OCI-LY1 (cell line): ENCODE measurements at regions not wholly inside any gene's neighbourhood (a gene's known extent, or its start where the extent isn't known, plus 50 kb on each side); places are given as distances from the start of the nearest gene placed in this dataset.

ENCODE experiments used
- H2AFZ ChIP-seq: fragments of 200-600 bp; sonication (generic), shearing (Covaris generic); 2 replicates; pipeline ENCODE4 v1.6.0; 2014; ENCODE audit warnings: antibody characterized with exemption, mild to moderate bottlenecking, low read length
- H3F3A ChIP-seq: fragments of 200-600 bp; sonication (generic), shearing (Covaris generic); 2 replicates; pipeline ENCODE4 v1.6.0; 2014; ENCODE audit warnings: mild to moderate bottlenecking, antibody characterized with exemption, low read length, moderate library complexity; ENCODE audit not compliant: insufficient read depth
- H3K27ac ChIP-seq: fragments of 200-600 bp; sonication (generic); 2 replicates; pipeline ENCODE4 v1.5.1; 2014; ENCODE audit warnings: low read length, mixed run types, mild to moderate bottlenecking, low read depth; ENCODE audit not compliant: poor library complexity, severe bottlenecking
- H3K27me3 ChIP-seq: fragments of 200-600 bp; sonication (generic); 2 replicates; pipeline ENCODE4 v1.6.0; 2014; ENCODE audit warnings: antibody characterized with exemption, mild to moderate bottlenecking, low read length, moderate library complexity; ENCODE audit not compliant: insufficient read depth
- H3K36me3 ChIP-seq: fragments of 200-600 bp; sonication (generic); 2 replicates; pipeline ENCODE4 v1.6.1; 2014; ENCODE audit warnings: mild to moderate bottlenecking, antibody characterized with exemption, low read length, moderate library complexity, mixed read lengths; ENCODE audit not compliant: insufficient read depth
- H3K4me1 ChIP-seq: fragments of 200-600 bp; sonication (generic); 2 replicates; pipeline ENCODE4 v1.5.1; 2014; ENCODE audit warnings: mild to moderate bottlenecking, low read length, moderate library complexity; ENCODE audit not compliant: insufficient read depth, severe bottlenecking
- H3K4me2 ChIP-seq: fragments of 200-600 bp; sonication (generic), shearing (Covaris generic); 2 replicates; pipeline ENCODE4 v1.6.1; 2014; ENCODE audit warnings: low read length
- H3K4me3 ChIP-seq: fragments of 200-600 bp; sonication (generic); 2 replicates; pipeline ENCODE4 v1.5.1; 2014; ENCODE audit warnings: low read length, low read depth, mild to moderate bottlenecking, mixed read lengths; ENCODE audit not compliant: poor library complexity, severe bottlenecking
- H3K79me2 ChIP-seq: fragments of 200-600 bp; shearing (Covaris generic); 2 replicates; pipeline ENCODE4 v1.6.1; 2016; ENCODE audit warnings: mixed run types, low read length, mixed read lengths; ENCODE audit not compliant: insufficient read depth
- H3K9ac ChIP-seq: fragments of 200-600 bp; sonication (generic), shearing (Covaris generic); 2 replicates; pipeline ENCODE4 v1.6.1; 2014; ENCODE audit warnings: mild to moderate bottlenecking, low read length, mixed read lengths
- H3K9me2 ChIP-seq: fragments of 200-600 bp; sonication (generic), shearing (Covaris generic); 2 replicates; pipeline ENCODE4 v1.6.1; 2014; ENCODE audit warnings: low read depth, mild to moderate bottlenecking, low read length, mixed read lengths
- H3K9me3 ChIP-seq: fragments of 200-600 bp; shearing (Covaris generic); 2 replicates; pipeline ENCODE4 v1.6.1; 2014; ENCODE audit warnings: low read length, mixed read lengths
- H4K20me1 ChIP-seq: fragments of 200-600 bp; sonication (generic), shearing (Covaris generic); 2 replicates; pipeline ENCODE4 v1.6.0; 2016; ENCODE audit warnings: mild to moderate bottlenecking, low read length; ENCODE audit not compliant: insufficient read depth
- EZH2 ChIP-seq: fragments of 200-600 bp; sonication (generic), shearing (Covaris generic); IDR thresholded peaks from 2 replicates; pipeline ENCODE4 v1.8.0; 2017; ENCODE audit warnings: borderline replicate concordance, mixed run types, mild to moderate bottlenecking, antibody characterized with exemption, low read length, moderate library complexity, mixed read lengths
- TF ChIP-seq, protein P1 (sequence below): fragments of 200-600 bp; sonication (generic), shearing (Covaris generic); IDR thresholded peaks from 2 replicates; pipeline ENCODE4 v1.5.1; 2017; ENCODE audit warnings: mild to moderate bottlenecking, antibody characterized with exemption, low read length, moderate library complexity, mixed read lengths

DNA sequence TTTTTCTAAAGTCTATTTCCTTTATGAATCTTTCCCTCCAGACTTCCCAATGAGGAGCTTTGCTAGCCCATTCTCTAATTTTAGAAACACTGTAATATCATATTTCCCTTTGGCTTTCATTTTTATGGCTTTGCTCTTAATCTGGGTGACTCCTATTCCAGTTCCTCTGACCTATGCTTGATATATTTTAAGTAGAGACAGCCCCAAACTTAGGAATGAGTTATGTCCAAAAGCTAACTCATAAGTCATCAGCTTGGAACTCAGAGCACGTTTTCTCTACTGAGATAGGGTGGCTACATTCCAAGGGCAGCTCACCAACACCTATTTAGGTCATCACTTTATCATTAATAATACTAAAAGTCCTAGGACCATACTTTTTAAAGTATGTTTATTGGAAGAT lies 77.8 kb downstream of the OR13H1 start:
- TF ChIP-seq, protein P1, sequence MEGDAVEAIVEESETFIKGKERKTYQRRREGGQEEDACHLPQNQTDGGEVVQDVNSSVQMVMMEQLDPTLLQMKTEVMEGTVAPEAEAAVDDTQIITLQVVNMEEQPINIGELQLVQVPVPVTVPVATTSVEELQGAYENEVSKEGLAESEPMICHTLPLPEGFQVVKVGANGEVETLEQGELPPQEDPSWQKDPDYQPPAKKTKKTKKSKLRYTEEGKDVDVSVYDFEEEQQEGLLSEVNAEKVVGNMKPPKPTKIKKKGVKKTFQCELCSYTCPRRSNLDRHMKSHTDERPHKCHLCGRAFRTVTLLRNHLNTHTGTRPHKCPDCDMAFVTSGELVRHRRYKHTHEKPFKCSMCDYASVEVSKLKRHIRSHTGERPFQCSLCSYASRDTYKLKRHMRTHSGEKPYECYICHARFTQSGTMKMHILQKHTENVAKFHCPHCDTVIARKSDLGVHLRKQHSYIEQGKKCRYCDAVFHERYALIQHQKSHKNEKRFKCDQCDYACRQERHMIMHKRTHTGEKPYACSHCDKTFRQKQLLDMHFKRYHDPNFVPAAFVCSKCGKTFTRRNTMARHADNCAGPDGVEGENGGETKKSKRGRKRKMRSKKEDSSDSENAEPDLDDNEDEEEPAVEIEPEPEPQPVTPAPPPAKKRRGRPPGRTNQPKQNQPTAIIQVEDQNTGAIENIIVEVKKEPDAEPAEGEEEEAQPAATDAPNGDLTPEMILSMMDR: no peak
- no peak for TF ChIP-seq EZH2
- Histone ChIP-seq H3K27me3 (no peaks in the 10 kb centered on the region), H3K4me2 (no peak overlapping the region), H3K79me2 (no peaks in the 10 kb centered on the region), H4K20me1 (no peaks in the 10 kb centered on the region), H3K9ac (no peak overlapping the region), H3F3A (no peaks in the 10 kb centered on the region), H3K27ac (no peak overlapping the region), H3K9me2 (no peaks in the 10 kb centered on the region), H3K4me3 (no peak overlapping the region), H3K36me3 (no peaks in the 10 kb centered on the region), H3K4me1 (no peaks in the 10 kb centered on the region), H3K9me3 (no peaks in the 10 kb centered on the region), H2AFZ (no peak overlapping the region)

- Histone ChIP-seq H3K36me3 (no peaks in the 10 kb centered on the region), H3K27ac (no peak overlapping the region), H4K20me1 (no peaks in the 10 kb centered on the region), H3F3A (no peaks in the 10 kb centered on the region), H3K9me3 (no peaks in the 10 kb centered on the region), H3K9ac (no peak overlapping the region), H3K27me3 (no peaks in the 10 kb centered on the region), H3K9me2 (no peaks in the 10 kb centered on the region), H3K4me2 (no peak overlapping the region), H2AFZ (no peak overlapping the region), H3K4me1 (no peaks in the 10 kb centered on the region), H3K4me3 (no peak overlapping the region), H3K79me2 (no peaks in the 10 kb centered on the region)
- TF ChIP-seq, protein P1: no peak; the same call in 1 of the 2 replicates
- no peak for TF ChIP-seq EZH2
Measured at GRCh38 chrX:131626681-131627296, 82.9 kb downstream of the OR13H1 start.

- Histone ChIP-seq H2AFZ (no peak overlapping the region), H3F3A (no peaks in the 10 kb centered on the region), H3K36me3 (no peaks in the 10 kb centered on the region), H3K79me2 (no peaks in the 10 kb centered on the region), H3K4me1 (no peaks in the 10 kb centered on the region), H3K4me3 (no peak overlapping the region), H3K9me3 (no peaks in the 10 kb centered on the region), H3K9ac (no peak overlapping the region), H3K27ac (no peak overlapping the region), H3K9me2 (no peaks in the 10 kb centered on the region), H4K20me1 (no peaks in the 10 kb centered on the region), H3K4me2 (no peak overlapping the region), H3K27me3 (no peaks in the 10 kb centered on the region)
- TF ChIP-seq, protein P1: no peak
- no peak for TF ChIP-seq EZH2
Measured at GRCh38 chrX:131630534-131630933, 86.7 kb downstream of the OR13H1 start.
